HG02981 (cell line): ENCODE measurements at regions not wholly inside any gene's neighbourhood (a gene's known extent, or its start where the extent isn't known, plus 50 kb on each side); places are given as distances from the start of the nearest gene placed in this dataset.

ENCODE experiments used
- ATAC-seq: cut with Tn5 transposase; IDR thresholded peaks from one replicate; pipeline ENCODE4 v1.9.1; 2021; ENCODE audit warnings: mild to moderate bottlenecking, moderate library complexity; ENCODE audit not compliant: unreplicated experiment

GRCh38 chr14:30295980-30296379 is 263.0 kb upstream of the G2E3 start:
- ATAC-seq = no peak

GRCh38 chr14:30296931-30297405 is 262.0 kb upstream of the G2E3 start:
- no peak for ATAC-seq

DNA sequence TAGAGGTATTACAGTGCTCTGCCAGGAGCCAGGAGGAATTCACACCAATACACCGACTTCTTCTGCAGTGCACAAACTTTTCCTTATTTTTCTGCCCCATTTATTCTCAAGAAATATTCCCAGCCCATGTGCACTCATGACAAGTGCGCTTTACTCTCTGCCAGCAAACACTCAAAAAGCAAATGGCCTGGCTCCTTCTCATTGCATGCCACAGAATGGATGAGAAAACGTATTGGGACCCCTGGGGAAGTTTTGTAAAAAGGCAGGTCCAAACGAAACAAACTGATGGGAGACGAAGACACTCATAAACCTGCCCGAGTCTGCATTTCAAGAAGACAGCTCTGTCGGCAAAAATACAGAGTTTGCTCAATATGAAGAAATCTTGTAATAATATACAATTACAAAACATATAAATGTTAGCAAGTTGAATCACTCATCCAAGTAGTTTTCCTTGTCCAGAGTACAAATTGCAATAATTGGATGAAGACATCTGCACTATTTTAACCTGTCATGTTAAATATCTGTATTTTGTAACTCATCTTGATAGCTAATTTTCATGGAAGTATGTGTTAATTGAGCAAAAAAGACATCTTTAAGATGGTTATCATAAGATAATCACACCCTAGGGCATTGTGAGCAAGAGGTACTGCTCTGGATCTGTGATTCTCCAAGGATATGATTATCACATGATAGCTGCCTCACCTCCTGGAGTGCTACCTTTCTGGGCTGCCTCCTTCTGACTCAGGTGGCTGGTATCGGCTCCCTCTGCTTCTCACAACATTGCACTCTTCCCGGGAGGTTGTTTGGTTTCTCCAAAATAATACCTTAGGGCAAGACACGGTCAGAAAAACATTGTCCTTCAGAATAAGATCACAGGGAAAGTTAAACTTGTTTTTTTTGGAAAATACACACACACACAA is 260.8 kb upstream of the G2E3 start:
- ATAC-seq = no peak

- ATAC-seq = no peak
Measured at GRCh38 chr14:30299915-30300314, 259.0 kb upstream of the G2E3 start.

DNA sequence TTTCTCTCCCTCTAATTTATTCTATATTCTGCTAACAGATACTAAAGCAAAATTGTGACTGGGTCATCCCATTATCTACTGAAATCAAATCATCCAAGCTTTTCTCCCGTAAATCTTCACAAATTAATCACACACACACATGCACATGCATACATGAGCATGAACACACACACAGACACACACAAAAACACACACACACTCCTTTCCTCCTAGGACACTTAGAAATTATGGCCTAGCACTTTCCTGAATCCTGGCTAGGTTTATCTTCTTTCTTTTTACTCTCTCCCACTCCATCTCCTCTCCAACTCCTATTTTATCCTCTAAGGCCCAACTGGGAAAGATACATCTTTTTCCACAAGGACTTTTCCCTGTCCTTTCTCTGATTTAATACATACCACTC is 255.6 kb upstream of the G2E3 start:
- no peak for ATAC-seq

GRCh38 chr14:30305346-30305745 is 253.6 kb upstream of the G2E3 start:
- ATAC-seq = no peak

GRCh38 chr14:30309405-30309804 is 249.6 kb upstream of the G2E3 start:
- no peak for ATAC-seq

- peak; percentile 47 for ATAC-seq
Measured at GRCh38 chr14:30312214-30312613, 246.7 kb upstream of the G2E3 start.

DNA sequence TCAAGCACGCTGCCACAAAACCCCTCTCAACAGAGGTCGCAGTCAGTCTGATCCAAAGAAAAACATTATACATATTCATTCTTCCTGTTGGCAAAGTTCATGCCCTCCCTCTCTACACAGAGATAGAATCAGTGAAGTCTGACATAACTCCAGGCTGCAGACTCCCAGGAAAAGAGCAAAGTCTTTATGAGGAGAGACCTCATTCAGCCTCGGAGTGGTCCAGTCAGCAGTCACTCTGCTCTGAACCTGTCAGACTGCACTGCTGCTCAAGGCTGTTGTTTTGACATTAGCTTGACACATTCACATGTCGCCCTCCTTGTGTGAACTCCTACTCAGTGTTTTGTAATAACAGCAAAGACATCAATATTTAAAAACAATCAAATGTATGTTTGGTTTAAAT is 241.2 kb upstream of the G2E3 start:
- ATAC-seq = no peak

- ATAC-seq = no peak
Measured at GRCh38 chr14:30322819-30323218, 236.1 kb upstream of the G2E3 start.

DNA sequence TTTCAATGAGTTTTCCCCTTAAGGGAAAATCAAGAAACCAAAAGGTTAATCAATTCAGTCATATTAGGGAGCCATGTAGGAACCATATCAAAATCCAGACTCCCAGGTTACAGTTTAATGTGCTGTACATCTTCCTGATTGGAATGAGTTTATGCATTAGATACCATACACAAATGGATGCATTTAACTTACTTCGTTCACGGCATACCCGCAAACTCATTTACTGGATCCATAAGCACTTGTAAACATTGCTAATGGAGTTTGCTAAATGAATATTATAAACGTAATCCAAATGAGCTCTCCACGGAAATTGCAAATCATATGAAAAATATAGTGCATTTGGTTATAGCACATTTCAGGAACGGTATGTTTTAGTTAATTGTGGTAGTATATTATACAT is 228.9 kb upstream of the G2E3 start:
- ATAC-seq = no peak

- ATAC-seq = no peak
Measured at GRCh38 chr14:30330445-30330844, 228.5 kb upstream of the G2E3 start.

DNA sequence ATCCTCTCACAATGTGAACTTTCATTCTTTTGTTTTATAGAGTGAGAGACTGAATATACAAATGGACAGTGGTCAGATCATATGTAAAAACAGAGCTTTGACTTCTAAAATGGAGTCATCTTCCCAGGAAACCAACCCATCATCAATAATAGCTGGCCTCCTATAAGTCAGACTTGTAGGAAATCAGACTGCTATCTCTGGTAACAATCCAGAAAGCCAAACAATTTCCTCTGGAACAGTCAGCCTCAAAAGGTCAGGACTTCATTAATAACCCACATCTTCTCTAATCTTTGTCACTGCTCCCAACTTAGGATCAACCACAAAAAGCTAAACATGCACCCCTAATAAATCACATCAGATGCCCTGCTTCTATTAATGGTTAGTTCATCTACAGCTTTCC is 227.9 kb upstream of the G2E3 start:
- no peak for ATAC-seq

- ATAC-seq = no peak
Measured at GRCh38 chr14:30332374-30332773, 226.6 kb upstream of the G2E3 start.

DNA sequence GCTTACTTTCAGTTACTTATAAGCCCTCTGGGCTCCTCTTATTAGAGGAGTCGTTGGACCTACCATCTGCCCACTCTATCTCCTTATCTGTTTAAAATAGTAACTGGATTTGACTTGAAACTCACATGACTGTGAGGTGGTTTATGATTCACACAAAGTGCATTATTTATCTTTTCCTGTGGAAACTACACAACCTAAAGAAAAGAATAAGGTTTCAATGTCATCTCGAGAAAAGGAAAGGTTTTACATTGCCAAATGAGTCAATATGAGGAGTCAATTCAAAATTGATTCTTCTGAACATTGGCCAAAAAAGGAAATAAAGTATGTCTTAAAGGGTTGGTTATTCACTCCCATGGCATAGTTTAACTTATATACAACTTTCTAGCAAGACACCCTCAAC is 225.0 kb upstream of the G2E3 start:
- ATAC-seq = no peak

- no peak for ATAC-seq
Measured at GRCh38 chr14:30337456-30337855, 221.5 kb upstream of the G2E3 start.

DNA sequence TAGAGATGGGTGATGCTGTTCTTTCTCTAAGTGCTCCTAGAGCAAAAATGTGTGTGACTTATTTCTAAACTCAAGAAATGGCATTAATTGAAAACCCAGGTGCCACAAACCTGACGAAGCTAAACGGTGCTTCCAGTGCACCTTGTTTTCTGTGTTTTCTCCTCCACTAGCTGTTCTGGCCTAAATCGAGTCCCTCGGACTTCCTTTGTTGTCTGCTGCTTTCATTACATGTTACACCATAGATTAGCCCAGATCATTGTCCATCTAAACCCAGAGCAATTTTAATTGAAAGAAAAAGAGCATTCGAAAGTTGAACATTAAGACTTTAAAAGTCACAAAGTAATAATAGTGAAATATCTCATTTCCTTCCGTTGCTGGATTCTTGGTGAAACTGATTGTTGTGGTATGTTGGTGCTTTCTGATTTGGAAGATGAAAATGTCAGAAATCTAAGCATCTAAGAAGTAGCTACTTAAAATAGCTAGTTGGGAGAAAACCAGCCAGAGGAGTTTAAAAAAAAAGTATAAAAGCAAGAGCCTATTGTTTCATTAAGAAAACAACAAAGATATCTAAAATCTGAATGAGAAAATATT is 219.6 kb upstream of the G2E3 start:
- ATAC-seq = no peak

GRCh38 chr14:30340495-30340894 is 218.5 kb upstream of the G2E3 start:
- no peak for ATAC-seq

DNA sequence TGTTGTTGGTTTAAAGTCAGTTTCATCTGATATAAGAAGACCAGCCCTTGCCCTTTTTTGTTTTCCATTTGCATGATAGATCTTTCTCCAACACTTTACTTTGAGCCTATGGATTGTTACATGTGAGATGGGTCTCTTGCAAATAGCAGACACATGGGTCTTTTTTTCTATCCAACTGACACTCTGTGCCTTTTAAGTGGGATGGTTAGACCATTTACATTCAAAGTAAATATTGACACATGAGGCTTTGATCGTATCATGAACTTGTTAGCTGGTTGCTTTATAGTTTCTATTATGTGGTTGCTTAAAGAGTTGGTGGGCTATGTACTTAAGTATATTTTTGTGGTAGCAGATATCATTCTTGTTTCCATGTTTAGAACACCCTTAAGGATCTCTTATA is 213.4 kb upstream of the G2E3 start:
- ATAC-seq = no peak

DNA sequence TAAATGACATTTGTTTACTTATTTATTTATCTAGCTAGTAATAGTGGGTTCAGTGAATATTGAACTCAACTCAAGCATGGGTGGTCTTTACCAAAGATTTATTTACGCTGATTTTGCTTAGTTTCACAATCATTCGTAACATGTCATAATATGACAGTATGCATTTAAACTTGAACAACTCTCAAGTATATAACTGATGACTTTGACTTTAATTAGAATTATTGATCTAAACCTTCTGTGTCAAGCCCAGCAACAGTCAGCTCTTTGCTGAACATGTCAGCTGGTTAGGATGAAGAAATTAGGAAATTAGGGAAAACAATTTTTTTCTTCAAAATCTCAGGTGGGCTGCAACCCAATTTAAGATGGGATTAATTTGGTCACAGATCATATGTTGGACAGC is 210.5 kb upstream of the G2E3 start:
- no peak for ATAC-seq

DNA sequence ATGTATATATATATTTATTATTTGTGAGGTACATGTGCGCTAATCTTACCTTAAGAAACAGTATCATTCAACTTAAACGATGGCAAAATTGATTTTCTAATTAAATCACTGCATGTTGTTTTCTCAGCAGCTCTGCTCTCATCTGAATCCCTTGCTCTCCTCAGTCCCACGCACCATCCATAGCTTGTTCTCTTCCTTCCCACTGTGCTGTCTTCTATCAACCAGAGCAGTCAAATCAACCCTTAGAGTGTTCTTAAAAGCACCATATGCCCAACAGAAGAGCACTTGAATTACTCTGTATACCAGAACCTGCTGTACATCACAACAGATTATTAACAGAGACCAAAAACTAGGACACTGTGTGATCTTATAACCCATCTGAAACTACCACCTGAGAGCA is 209.4 kb upstream of the G2E3 start:
- ATAC-seq = no peak

- ATAC-seq = no peak
Measured at GRCh38 chr14:30354439-30354838, 204.5 kb upstream of the G2E3 start.
